ENCODE measurements at regions not wholly inside any gene's neighbourhood (a gene's known extent, or its start where the extent isn't known, plus 50 kb on each side); places are given as distances from the start of the nearest gene placed in this dataset.
"Not testable (repeated sequence)": the region's sequence is repeated elsewhere in the genome, so short reads cannot be mapped to it uniquely, and the experiment has no call there.

DNA sequence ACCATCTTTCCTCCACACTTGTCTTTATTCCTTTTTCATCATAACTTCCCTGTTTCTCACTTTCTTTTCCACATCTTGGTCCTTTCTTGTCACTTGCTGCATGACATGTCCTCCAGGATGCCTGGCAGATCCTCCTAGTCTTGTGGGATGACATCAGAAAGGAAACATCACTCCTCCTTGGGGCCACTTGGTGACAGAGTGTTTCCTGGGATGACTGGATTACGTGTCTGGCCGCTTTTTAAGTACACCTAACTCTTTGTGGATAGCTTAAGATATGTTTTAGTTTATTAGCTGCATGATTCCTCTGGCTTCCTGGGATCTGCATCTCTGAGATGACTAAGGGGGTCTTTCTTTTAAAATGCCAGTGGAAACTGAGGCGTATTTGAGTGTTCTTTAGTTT lies 363.5 kb upstream of the FRG2C start:
- no peak overlapping the region for H3K9ac ChIP-seq (ENCODE audit: low read depth, low read length, poor library complexity)
- H2AK5ac ChIP-seq (ENCODE audit: low read depth, low read length) = no peak overlapping the region
- H3K4ac ChIP-seq (ENCODE audit: low read length) = no peak overlapping the region
- H3K14ac ChIP-seq (ENCODE audit: low read length) = no peak overlapping the region
- H2BK5ac ChIP-seq (ENCODE audit: low read length) = no peak overlapping the region
- H3K79me1 ChIP-seq (ENCODE audit: low read depth, low read length) = no peaks in the 10 kb centered on the region
- no peak overlapping the region for H3K18ac ChIP-seq (ENCODE audit: low read length)
- H2BK15ac ChIP-seq (ENCODE audit: low read length) = no peak overlapping the region
- H3K4me2 ChIP-seq (ENCODE audit: insufficient read depth, low read length, poor library complexity, severe bottlenecking) = no peak overlapping the region
- no CpG with 5 or more reads among the region's 3 CpGs for WGBS, 2 donors (ENCODE audit: extremely low coverage in 2 of 2, insufficient read length in 2 of 2, insufficient replicate concordance in 1 of 2)
- no peak overlapping the region for H2BK12ac ChIP-seq (ENCODE audit: low read length)
- peaks cover 0 to 2% of the 10 kb centered on the region in 2 donors for H3K9me3 ChIP-seq (replicated peaks in 1 of 2; ENCODE audit: control insufficient read depth in 2 of 2, insufficient read depth in 1 of 2, low read depth in 1 of 2, low read length in 2 of 2)
- H2BK120ac ChIP-seq (ENCODE audit: low read depth, low read length) = no peak overlapping the region
- H3K4me3 ChIP-seq (ENCODE audit: low read length in 2 of 2) = no peak overlapping the region
- no peaks in the 10 kb centered on the region for H3K27me3 ChIP-seq (ENCODE audit: control insufficient read depth in 3 of 3, insufficient read depth in 3 of 3, low read depth in 1 of 3, low read length in 3 of 3)
- no peak overlapping the region for H3K23ac ChIP-seq (ENCODE audit: low read depth, low read length, poor library complexity)
- H4K8ac ChIP-seq (ENCODE audit: low read depth, low read length) = no peak overlapping the region
- no peak overlapping the region for H4K91ac ChIP-seq (ENCODE audit: low read depth, low read length, poor library complexity)
- H3K36me3 ChIP-seq (replicated peaks in 1 of 2; ENCODE audit: control insufficient read depth in 2 of 2, insufficient read depth in 2 of 2, low read length in 2 of 2) = peaks cover 0 to 2% of the 10 kb centered on the region in 2 donors
- H3K27ac ChIP-seq (replicated peaks; ENCODE audit: low read length) = no peak overlapping the region
- H2AFZ ChIP-seq (ENCODE audit: low read length) = no peak overlapping the region
- DNase-seq (ENCODE audit: low spot score) = no peak
- H3K4me1 ChIP-seq (ENCODE audit: control insufficient read depth in 2 of 2, insufficient read depth in 1 of 2, low read depth in 1 of 2, low read length in 2 of 2) = no peaks in the 10 kb centered on the region

DNA sequence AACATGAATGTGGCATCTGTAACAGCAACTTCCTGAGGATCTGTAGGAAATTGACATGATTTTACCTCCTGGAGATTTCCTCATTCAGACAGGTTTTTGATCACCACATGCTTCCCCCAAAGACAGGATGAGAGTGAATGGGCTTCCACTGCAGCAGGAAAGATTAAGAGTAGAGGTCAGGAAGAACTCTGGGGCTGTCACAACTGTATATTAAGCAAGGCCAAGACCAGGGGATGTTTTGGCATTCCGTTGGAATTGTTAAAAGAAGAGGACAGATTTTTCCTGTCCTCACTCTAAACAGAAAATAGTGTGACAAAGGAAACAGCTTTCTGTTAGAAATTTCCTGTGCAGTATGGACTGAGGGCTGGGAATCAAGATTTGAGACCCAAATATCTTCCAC lies 363.1 kb upstream of the FRG2C start:
- not testable (repeated sequence) for H2BK15ac ChIP-seq (ENCODE audit: low read length); H3K4me3 ChIP-seq (ENCODE audit: low read length in 2 of 2); H3K27ac ChIP-seq (replicated peaks; ENCODE audit: low read length); H3K27me3 ChIP-seq (ENCODE audit: control insufficient read depth in 3 of 3, insufficient read depth in 3 of 3, low read depth in 1 of 3, low read length in 3 of 3); H2BK5ac ChIP-seq (ENCODE audit: low read length); H3K4me2 ChIP-seq (ENCODE audit: insufficient read depth, low read length, poor library complexity, severe bottlenecking); H3K14ac ChIP-seq (ENCODE audit: low read length); H3K9me3 ChIP-seq (replicated peaks in 1 of 2; ENCODE audit: control insufficient read depth in 2 of 2, insufficient read depth in 1 of 2, low read depth in 1 of 2, low read length in 2 of 2); H4K8ac ChIP-seq (ENCODE audit: low read depth, low read length); H2BK120ac ChIP-seq (ENCODE audit: low read depth, low read length); H3K79me1 ChIP-seq (ENCODE audit: low read depth, low read length); H3K18ac ChIP-seq (ENCODE audit: low read length); H3K23ac ChIP-seq (ENCODE audit: low read depth, low read length, poor library complexity); DNase-seq (ENCODE audit: low spot score); H4K91ac ChIP-seq (ENCODE audit: low read depth, low read length, poor library complexity); H2BK12ac ChIP-seq (ENCODE audit: low read length); H3K4me1 ChIP-seq (ENCODE audit: control insufficient read depth in 2 of 2, insufficient read depth in 1 of 2, low read depth in 1 of 2, low read length in 2 of 2); H2AK5ac ChIP-seq (ENCODE audit: low read depth, low read length); H2AFZ ChIP-seq (ENCODE audit: low read length); H3K9ac ChIP-seq (ENCODE audit: low read depth, low read length, poor library complexity); H3K36me3 ChIP-seq (replicated peaks in 1 of 2; ENCODE audit: control insufficient read depth in 2 of 2, insufficient read depth in 2 of 2, low read length in 2 of 2); H3K4ac ChIP-seq (ENCODE audit: low read length)
- no CpG with 5 or more reads among the region's 1 CpG for WGBS, 2 donors (ENCODE audit: extremely low coverage in 2 of 2, insufficient read length in 2 of 2, insufficient replicate concordance in 1 of 2)

DNA sequence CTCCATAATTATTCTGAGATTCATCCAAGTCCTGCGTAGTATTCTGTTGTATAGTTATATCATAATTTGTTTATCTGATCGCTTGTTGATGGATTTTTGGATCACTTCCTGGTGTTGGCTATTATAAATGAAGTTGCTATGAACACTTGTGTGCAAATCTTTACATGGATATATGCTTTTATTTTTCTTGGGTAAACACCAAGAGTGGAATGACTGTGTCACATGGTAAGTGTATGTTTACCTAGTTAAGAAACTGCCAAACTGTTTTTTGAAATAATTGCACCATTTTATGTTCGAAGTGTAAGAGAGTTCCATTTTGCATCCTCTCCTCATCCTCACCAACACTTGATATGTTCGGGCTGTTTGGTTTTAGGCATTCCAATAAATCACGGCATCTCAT lies 360.4 kb upstream of the FRG2C start:
- H2AFZ ChIP-seq (ENCODE audit: low read length) = no peak overlapping the region
- H3K4me1 ChIP-seq (ENCODE audit: control insufficient read depth in 2 of 2, insufficient read depth in 1 of 2, low read depth in 1 of 2, low read length in 2 of 2) = no peaks in the 10 kb centered on the region
- H3K36me3 ChIP-seq (replicated peaks in 1 of 2; ENCODE audit: control insufficient read depth in 2 of 2, insufficient read depth in 2 of 2, low read length in 2 of 2) = no peaks in the 10 kb centered on the region
- H3K27me3 ChIP-seq (ENCODE audit: control insufficient read depth in 3 of 3, insufficient read depth in 3 of 3, low read depth in 1 of 3, low read length in 3 of 3) = no peaks in the 10 kb centered on the region
- DNase-seq (ENCODE audit: low spot score) = no peak
- no peak overlapping the region for H2BK120ac ChIP-seq (ENCODE audit: low read depth, low read length)
- no peaks in the 10 kb centered on the region for H3K9me3 ChIP-seq (replicated peaks in 1 of 2; ENCODE audit: control insufficient read depth in 2 of 2, insufficient read depth in 1 of 2, low read depth in 1 of 2, low read length in 2 of 2)
- no peak overlapping the region for H3K18ac ChIP-seq (ENCODE audit: low read length)
- no peak overlapping the region for H2BK5ac ChIP-seq (ENCODE audit: low read length)
- H3K14ac ChIP-seq (ENCODE audit: low read length) = no peak overlapping the region
- no peak overlapping the region for H3K23ac ChIP-seq (ENCODE audit: low read depth, low read length, poor library complexity)
- no peaks in the 10 kb centered on the region for H3K79me1 ChIP-seq (ENCODE audit: low read depth, low read length)
- H3K4ac ChIP-seq (ENCODE audit: low read length) = no peak overlapping the region
- H3K4me2 ChIP-seq (ENCODE audit: insufficient read depth, low read length, poor library complexity, severe bottlenecking) = no peak overlapping the region
- H2BK12ac ChIP-seq (ENCODE audit: low read length) = no peak overlapping the region
- no peak overlapping the region for H3K9ac ChIP-seq (ENCODE audit: low read depth, low read length, poor library complexity)
- no peak overlapping the region for H2AK5ac ChIP-seq (ENCODE audit: low read depth, low read length)
- no peak overlapping the region for H3K27ac ChIP-seq (replicated peaks; ENCODE audit: low read length)
- no CpG with 5 or more reads among the region's 5 CpGs for WGBS, 2 donors (ENCODE audit: extremely low coverage in 2 of 2, insufficient read length in 2 of 2, insufficient replicate concordance in 1 of 2)
- H3K4me3 ChIP-seq (ENCODE audit: low read length in 2 of 2) = no peak overlapping the region
- no peak overlapping the region for H2BK15ac ChIP-seq (ENCODE audit: low read length)
- H4K8ac ChIP-seq (ENCODE audit: low read depth, low read length) = no peak overlapping the region
- no peak overlapping the region for H4K91ac ChIP-seq (ENCODE audit: low read depth, low read length, poor library complexity)

DNA sequence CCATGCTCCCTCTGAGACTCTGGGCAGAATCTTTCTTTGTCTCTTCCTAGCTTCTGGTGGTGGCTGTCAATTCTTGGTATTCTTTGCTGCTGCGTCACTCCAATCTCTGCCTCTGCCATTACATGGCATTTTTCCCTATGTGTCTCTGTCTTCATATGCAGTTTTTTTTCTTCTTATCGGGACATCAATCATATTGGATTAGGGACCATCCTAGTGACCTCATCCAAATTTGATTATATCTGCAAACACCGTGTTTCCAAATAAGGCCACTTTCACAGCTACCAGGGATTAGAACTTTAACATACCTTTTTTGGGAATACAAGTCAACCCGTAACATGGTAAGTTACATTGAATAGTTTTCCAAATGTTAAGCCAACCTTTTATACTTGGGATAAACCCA lies 358.2 kb upstream of the FRG2C start:
- Histone ChIP-seq H2AFZ (ENCODE audit: low read length) (no peak overlapping the region), H3K4me3 (ENCODE audit: low read length in 2 of 2) (no peak overlapping the region), H3K18ac (ENCODE audit: low read length) (no peak overlapping the region), H4K91ac (ENCODE audit: low read depth, low read length, poor library complexity) (no peak overlapping the region), H3K27ac (replicated peaks; ENCODE audit: low read length) (no peak overlapping the region), H2AK5ac (ENCODE audit: low read depth, low read length) (no peak overlapping the region), H3K36me3 (replicated peaks in 1 of 2; ENCODE audit: control insufficient read depth in 2 of 2, insufficient read depth in 2 of 2, low read length in 2 of 2) (no peaks in the 10 kb centered on the region), H3K4ac (ENCODE audit: low read length) (no peak overlapping the region), H2BK15ac (ENCODE audit: low read length) (no peak overlapping the region), H3K4me1 (ENCODE audit: control insufficient read depth in 2 of 2, insufficient read depth in 1 of 2, low read depth in 1 of 2, low read length in 2 of 2) (no peaks in the 10 kb centered on the region), H2BK5ac (ENCODE audit: low read length) (no peak overlapping the region), H3K4me2 (ENCODE audit: insufficient read depth, low read length, poor library complexity, severe bottlenecking) (no peak overlapping the region), H3K9me3 (replicated peaks in 1 of 2; ENCODE audit: control insufficient read depth in 2 of 2, insufficient read depth in 1 of 2, low read depth in 1 of 2, low read length in 2 of 2) (no peaks in the 10 kb centered on the region), H3K23ac (ENCODE audit: low read depth, low read length, poor library complexity) (no peak overlapping the region), H4K8ac (ENCODE audit: low read depth, low read length) (no peak overlapping the region), H3K9ac (ENCODE audit: low read depth, low read length, poor library complexity) (no peak overlapping the region), H3K14ac (ENCODE audit: low read length) (no peak overlapping the region), H3K27me3 (ENCODE audit: control insufficient read depth in 3 of 3, insufficient read depth in 3 of 3, low read depth in 1 of 3, low read length in 3 of 3) (no peaks in the 10 kb centered on the region), H2BK120ac (ENCODE audit: low read depth, low read length) (no peak overlapping the region), H2BK12ac (ENCODE audit: low read length) (no peak overlapping the region), H3K79me1 (ENCODE audit: low read depth, low read length) (no peaks in the 10 kb centered on the region)
- DNase-seq (ENCODE audit: low spot score) = no peak
- no CpG with 5 or more reads among the region's 4 CpGs for WGBS, 2 donors (ENCODE audit: extremely low coverage in 2 of 2, insufficient read length in 2 of 2, insufficient replicate concordance in 1 of 2)

Measured in neuronal stem cell (in vitro differentiated cells).